ENCODE measurements at regions not wholly inside any gene's neighbourhood (a gene's known extent, or its start where the extent isn't known, plus 50 kb on each side); places are given as distances from the start of the nearest gene placed in this dataset.
"Not testable (repeated sequence)": the region's sequence is repeated elsewhere in the genome, so short reads cannot be mapped to it uniquely, and the experiment has no call there.

- Histone ChIP-seq H3K27me3 (ENCODE audit: insufficient read depth, low read length) (no peaks in the 10 kb centered on the region), H3K4me3 (ENCODE audit: low read depth, low read length) (no peak overlapping the region), H2AFZ (ENCODE audit: low read length, unreplicated experiment) (no peak overlapping the region), H3K36me3 (ENCODE audit: insufficient read depth, low read length) (no peaks in the 10 kb centered on the region), H3K27ac (ENCODE audit: low read depth, low read length) (0 out of 2 replicates have a peak overlapping the region, but pooled peaks have one; percentile 71), H3K79me2 (ENCODE audit: control insufficient read depth, insufficient read depth, low read length, unreplicated experiment) (no peaks in the 10 kb centered on the region), H3K4me1 (ENCODE audit: control insufficient read depth, insufficient read depth, low read length, unreplicated experiment) (peaks cover 23% of the 10 kb centered on the region)
Observed at GRCh38 chr2:160583813-160584537, 90.4 kb upstream of the RBMS1 start.

DNA sequence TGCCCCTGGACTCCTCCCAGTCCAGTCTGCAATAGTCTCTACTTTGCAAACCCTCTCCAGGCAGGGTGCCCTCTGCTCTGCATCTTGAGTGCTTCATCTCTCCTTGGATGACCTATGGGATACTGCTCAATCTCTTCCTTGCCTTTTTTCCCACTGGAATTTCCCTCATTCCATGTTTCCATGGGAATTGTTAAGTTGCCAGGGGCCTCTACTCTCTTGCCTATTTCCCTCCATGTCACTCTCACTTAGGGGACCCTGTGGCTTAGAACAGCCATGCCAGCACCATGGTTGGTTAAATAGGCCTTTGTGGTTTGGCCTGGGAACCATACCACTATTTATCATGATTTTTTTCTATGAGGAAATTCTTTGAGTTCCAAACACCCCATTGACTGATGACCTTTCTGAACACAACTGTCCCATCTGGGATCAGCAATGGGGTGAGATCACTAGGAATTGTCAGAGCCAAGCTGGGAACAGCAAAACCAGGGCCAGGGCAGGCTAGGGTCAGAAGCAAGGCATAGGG is 91.4 kb upstream of the RBMS1 start:
- Histone ChIP-seq H3K4me3 (ENCODE audit: low read depth, low read length) (no peak overlapping the region), H3K36me3 (ENCODE audit: insufficient read depth, low read length) (no peaks in the 10 kb centered on the region), H3K27me3 (ENCODE audit: insufficient read depth, low read length) (no peaks in the 10 kb centered on the region), H3K27ac (ENCODE audit: low read depth, low read length) (no peak overlapping the region; the same call in 1 of the 2 replicates), H3K4me1 (ENCODE audit: control insufficient read depth, insufficient read depth, low read length, unreplicated experiment) (peaks cover 23% of the 10 kb centered on the region), H3K79me2 (ENCODE audit: control insufficient read depth, insufficient read depth, low read length, unreplicated experiment) (no peaks in the 10 kb centered on the region), H2AFZ (ENCODE audit: low read length, unreplicated experiment) (no peak overlapping the region)

- no peaks in the 10 kb centered on the region for H3K79me2 ChIP-seq (ENCODE audit: control insufficient read depth, insufficient read depth, low read length, unreplicated experiment)
- no peaks in the 10 kb centered on the region for H3K27me3 ChIP-seq (ENCODE audit: insufficient read depth, low read length)
- no peak overlapping the region for H3K4me3 ChIP-seq (ENCODE audit: low read depth, low read length)
- H3K4me1 ChIP-seq (ENCODE audit: control insufficient read depth, insufficient read depth, low read length, unreplicated experiment): no peaks in the 10 kb centered on the region
- no peaks in the 10 kb centered on the region for H3K36me3 ChIP-seq (ENCODE audit: insufficient read depth, low read length)
- H3K27ac ChIP-seq (ENCODE audit: low read depth, low read length): no peak overlapping the region
- H2AFZ ChIP-seq (ENCODE audit: low read length, unreplicated experiment): no peak overlapping the region
Observed at GRCh38 chr2:160590664-160591063, 97.1 kb upstream of the RBMS1 start.

DNA sequence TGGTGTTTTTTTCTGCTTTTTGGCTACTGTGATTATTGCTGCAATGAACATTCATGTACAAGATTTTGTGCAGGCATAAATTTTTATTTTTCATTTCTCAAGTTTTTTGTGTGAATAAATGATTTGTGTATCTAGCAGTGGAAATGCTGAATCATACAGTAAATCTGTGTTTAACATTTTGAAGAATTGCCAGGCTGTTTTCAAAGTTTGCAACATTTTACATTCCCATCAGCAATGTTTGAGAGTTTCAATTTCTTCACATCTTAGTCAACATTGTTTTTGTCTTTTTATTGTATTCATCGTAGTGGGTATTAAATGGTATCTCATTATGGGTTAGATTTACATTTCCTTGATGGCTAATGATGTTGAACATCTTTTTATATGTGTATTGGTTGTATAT is 98.8 kb upstream of the RBMS1 start:
- H3K36me3 ChIP-seq (ENCODE audit: insufficient read depth, low read length): no peaks in the 10 kb centered on the region

GRCh38 chr2:160592993-160593392 is 99.4 kb upstream of the RBMS1 start:
- Histone ChIP-seq H2AFZ (ENCODE audit: low read length, unreplicated experiment) (no peak overlapping the region), H3K4me3 (ENCODE audit: low read depth, low read length) (no peak overlapping the region)

More for the DNA sequence above, 98.8 kb upstream of the RBMS1 start:
- no peak overlapping the region for H3K4me3 ChIP-seq (ENCODE audit: low read depth, low read length)
- no peaks in the 10 kb centered on the region for H3K4me1 ChIP-seq (ENCODE audit: control insufficient read depth, insufficient read depth, low read length, unreplicated experiment)
- H3K27me3 ChIP-seq (ENCODE audit: insufficient read depth, low read length): no peaks in the 10 kb centered on the region
- no peak overlapping the region for H3K27ac ChIP-seq (ENCODE audit: low read depth, low read length)
- H2AFZ ChIP-seq (ENCODE audit: low read length, unreplicated experiment): no peak overlapping the region
- no peaks in the 10 kb centered on the region for H3K79me2 ChIP-seq (ENCODE audit: control insufficient read depth, insufficient read depth, low read length, unreplicated experiment)

GRCh38 chr2:160596441-160596840 is 102.8 kb upstream of the RBMS1 start:
- no peak overlapping the region for H2AFZ ChIP-seq (ENCODE audit: low read length, unreplicated experiment)

More at GRCh38 chr2:160592993-160593392, 99.4 kb upstream of the RBMS1 start:
- H3K79me2 ChIP-seq (ENCODE audit: control insufficient read depth, insufficient read depth, low read length, unreplicated experiment): no peaks in the 10 kb centered on the region
- H3K36me3 ChIP-seq (ENCODE audit: insufficient read depth, low read length): no peaks in the 10 kb centered on the region
- no peak overlapping the region for H3K27ac ChIP-seq (ENCODE audit: low read depth, low read length)
- H3K27me3 ChIP-seq (ENCODE audit: insufficient read depth, low read length): no peaks in the 10 kb centered on the region
- no peaks in the 10 kb centered on the region for H3K4me1 ChIP-seq (ENCODE audit: control insufficient read depth, insufficient read depth, low read length, unreplicated experiment)

GRCh38 chr2:160600437-160600836 is 106.8 kb upstream of the RBMS1 start:
- H3K36me3 ChIP-seq (ENCODE audit: insufficient read depth, low read length); H3K4me3 ChIP-seq (ENCODE audit: low read depth, low read length); H3K79me2 ChIP-seq (ENCODE audit: control insufficient read depth, insufficient read depth, low read length, unreplicated experiment); H3K27me3 ChIP-seq (ENCODE audit: insufficient read depth, low read length); H3K27ac ChIP-seq (ENCODE audit: low read depth, low read length); H2AFZ ChIP-seq (ENCODE audit: low read length, unreplicated experiment); H3K4me1 ChIP-seq (ENCODE audit: control insufficient read depth, insufficient read depth, low read length, unreplicated experiment): not testable (repeated sequence)

More at GRCh38 chr2:160596441-160596840, 102.8 kb upstream of the RBMS1 start:
- Histone ChIP-seq H3K36me3 (ENCODE audit: insufficient read depth, low read length) (no peaks in the 10 kb centered on the region), H3K4me3 (ENCODE audit: low read depth, low read length) (no peak overlapping the region), H3K27me3 (ENCODE audit: insufficient read depth, low read length) (no peaks in the 10 kb centered on the region), H3K27ac (ENCODE audit: low read depth, low read length) (no peak overlapping the region), H3K4me1 (ENCODE audit: control insufficient read depth, insufficient read depth, low read length, unreplicated experiment) (no peaks in the 10 kb centered on the region), H3K79me2 (ENCODE audit: control insufficient read depth, insufficient read depth, low read length, unreplicated experiment) (no peaks in the 10 kb centered on the region)

DNA sequence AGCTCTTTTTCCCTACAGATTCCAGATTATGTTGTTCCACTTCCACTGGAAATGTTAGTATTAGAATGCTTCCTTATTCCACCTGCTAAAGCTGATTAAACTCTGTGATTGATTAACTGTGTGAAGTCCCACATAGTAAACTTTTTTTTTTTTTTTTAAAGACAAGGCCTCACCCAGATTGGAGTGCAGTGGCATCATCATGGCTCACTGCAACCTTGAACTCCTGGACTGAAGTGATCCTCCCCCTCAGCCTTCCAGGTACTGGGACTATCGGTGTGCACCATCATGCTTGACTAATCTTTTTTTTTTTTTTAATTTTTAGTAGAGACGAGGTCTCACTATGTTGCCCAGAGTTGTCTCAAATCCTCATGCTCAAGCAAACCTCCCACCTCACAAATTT is 108.5 kb upstream of the RBMS1 start:
- Histone ChIP-seq H3K36me3 (ENCODE audit: insufficient read depth, low read length) (no peaks in the 10 kb centered on the region), H3K27ac (ENCODE audit: low read depth, low read length) (no peak overlapping the region), H3K79me2 (ENCODE audit: control insufficient read depth, insufficient read depth, low read length, unreplicated experiment) (no peaks in the 10 kb centered on the region), H3K27me3 (ENCODE audit: insufficient read depth, low read length) (no peaks in the 10 kb centered on the region), H3K4me1 (ENCODE audit: control insufficient read depth, insufficient read depth, low read length, unreplicated experiment) (no peaks in the 10 kb centered on the region), H3K4me3 (ENCODE audit: low read depth, low read length) (no peak overlapping the region), H2AFZ (ENCODE audit: low read length, unreplicated experiment) (no peak overlapping the region)

DNA sequence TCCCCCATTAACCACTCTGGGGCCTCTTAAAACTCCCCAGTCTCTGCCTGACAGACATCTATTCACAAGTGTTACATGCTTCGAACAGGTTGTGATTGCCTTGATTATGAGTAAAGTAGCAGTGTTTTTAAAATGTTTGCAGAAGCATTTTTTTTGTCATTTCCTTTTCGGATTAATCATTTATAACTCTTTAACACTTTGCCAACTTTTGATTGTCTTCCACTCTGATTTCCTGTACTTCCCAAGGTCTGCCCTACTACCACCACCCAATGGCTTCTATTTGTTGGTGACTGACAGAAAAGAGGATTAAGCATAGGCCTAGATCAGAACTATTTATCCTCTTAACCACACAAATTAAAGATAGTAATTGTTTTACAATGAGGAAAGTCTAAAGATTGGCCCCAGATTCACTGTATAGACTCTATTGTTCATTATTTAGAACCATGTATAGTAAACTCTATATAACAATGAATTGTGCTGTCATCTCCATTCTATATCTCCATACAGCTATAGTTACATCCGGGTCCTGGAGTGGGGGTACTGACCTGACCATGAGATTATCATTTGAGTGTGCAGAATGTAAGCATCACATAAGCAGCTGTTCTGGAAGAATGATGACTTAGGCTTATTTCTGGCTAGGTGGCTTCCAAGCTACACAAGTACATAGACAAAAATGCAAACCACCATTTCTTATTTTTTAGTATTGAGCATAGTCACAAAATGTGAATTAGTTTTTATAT is 110.3 kb upstream of the RBMS1 start:
- Histone ChIP-seq H2AFZ (ENCODE audit: low read length, unreplicated experiment) (no peak overlapping the region), H3K36me3 (ENCODE audit: insufficient read depth, low read length) (no peaks in the 10 kb centered on the region), H3K4me3 (ENCODE audit: low read depth, low read length) (no peak overlapping the region), H3K79me2 (ENCODE audit: control insufficient read depth, insufficient read depth, low read length, unreplicated experiment) (no peaks in the 10 kb centered on the region), H3K27me3 (ENCODE audit: insufficient read depth, low read length) (no peaks in the 10 kb centered on the region), H3K27ac (ENCODE audit: low read depth, low read length) (no peak overlapping the region), H3K4me1 (ENCODE audit: control insufficient read depth, insufficient read depth, low read length, unreplicated experiment) (no peaks in the 10 kb centered on the region)

- Histone ChIP-seq H3K79me2 (ENCODE audit: control insufficient read depth, insufficient read depth, low read length, unreplicated experiment) (no peaks in the 10 kb centered on the region), H3K4me1 (ENCODE audit: control insufficient read depth, insufficient read depth, low read length, unreplicated experiment) (peaks cover 3% of the 10 kb centered on the region), H3K27me3 (ENCODE audit: insufficient read depth, low read length) (no peaks in the 10 kb centered on the region), H3K36me3 (ENCODE audit: insufficient read depth, low read length) (no peaks in the 10 kb centered on the region), H2AFZ (ENCODE audit: low read length, unreplicated experiment) (no peak overlapping the region), H3K27ac (ENCODE audit: low read depth, low read length) (no peak overlapping the region), H3K4me3 (ENCODE audit: low read depth, low read length) (no peak overlapping the region)
Observed at GRCh38 chr2:160606341-160606740, 112.7 kb upstream of the RBMS1 start.

DNA sequence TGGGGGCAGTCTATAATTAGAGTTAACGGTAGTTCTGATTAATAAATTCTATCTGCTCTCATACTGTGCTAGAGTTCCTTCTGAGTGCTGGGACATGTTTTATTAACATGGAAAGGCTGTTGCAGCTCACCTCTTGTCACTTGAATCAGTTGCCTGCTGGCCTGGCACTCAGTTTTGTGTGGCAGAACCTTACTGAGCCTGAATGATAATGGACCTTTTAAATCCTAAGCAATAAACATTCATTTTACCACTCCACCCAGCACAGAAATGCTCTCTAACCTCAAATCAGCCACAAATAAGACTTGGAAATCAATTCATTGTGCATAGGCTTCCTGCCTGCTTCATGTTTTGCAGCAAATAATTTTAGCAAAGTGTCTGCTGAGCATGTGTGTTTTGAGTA is 115.0 kb upstream of the RBMS1 start:
- Histone ChIP-seq H3K4me3 (ENCODE audit: low read depth, low read length) (no peak overlapping the region), H3K27me3 (ENCODE audit: insufficient read depth, low read length) (no peaks in the 10 kb centered on the region), H3K36me3 (ENCODE audit: insufficient read depth, low read length) (no peaks in the 10 kb centered on the region), H3K4me1 (ENCODE audit: control insufficient read depth, insufficient read depth, low read length, unreplicated experiment) (peaks cover 19% of the 10 kb centered on the region), H3K79me2 (ENCODE audit: control insufficient read depth, insufficient read depth, low read length, unreplicated experiment) (no peaks in the 10 kb centered on the region), H2AFZ (ENCODE audit: low read length, unreplicated experiment) (no peak overlapping the region), H3K27ac (ENCODE audit: low read depth, low read length) (no peak overlapping the region)

All from ACC112 (cell line).